ENCODE measurements at regions not wholly inside any gene's neighbourhood (a gene's known extent, or its start where the extent isn't known, plus 50 kb on each side); places are given as distances from the start of the nearest gene placed in this dataset.
"Not testable (repeated sequence)": the region's sequence is repeated elsewhere in the genome, so short reads cannot be mapped to it uniquely, and the experiment has no call there.

GRCh38 chr1:101371259-101371658 is 134.4 kb downstream of the S1PR1 start:
- Histone ChIP-seq H3K9me3 (ENCODE audit: low read length) (no peaks in the 10 kb centered on the region), H3K27me3 (ENCODE audit: insufficient read depth, low read length) (no peaks in the 10 kb centered on the region), H3K4me1 (ENCODE audit: insufficient read depth, low read length, severe bottlenecking) (peaks cover 9% of the 10 kb centered on the region), H3F3A (ENCODE audit: insufficient read depth, low read length) (no peaks in the 10 kb centered on the region), H3K79me2 (ENCODE audit: insufficient read depth, low read length) (no peaks in the 10 kb centered on the region), H3K9ac (ENCODE audit: low read length) (no peak overlapping the region), H3K36me3 (ENCODE audit: insufficient read depth, low read length) (no peaks in the 10 kb centered on the region), H3K4me2 (ENCODE audit: low read length) (no peak overlapping the region), H3K4me3 (ENCODE audit: low read depth, low read length, poor library complexity, severe bottlenecking) (no peak overlapping the region), H4K20me1 (ENCODE audit: insufficient read depth, low read length) (no peaks in the 10 kb centered on the region), H3K27ac (ENCODE audit: low read depth, low read length, poor library complexity, severe bottlenecking) (no peak overlapping the region), H3K9me2 (ENCODE audit: low read depth, low read length) (no peaks in the 10 kb centered on the region), H2AFZ (ENCODE audit: low read length) (no peak overlapping the region)
- TF ChIP-seq EZH2 (IDR thresholded peaks at IDR 0.05; ENCODE audit: borderline replicate concordance, low read length), result no peak
- TF ChIP-seq CTCF (IDR thresholded peaks at IDR 0.05; ENCODE audit: low read length), result no peak

- Histone ChIP-seq H3F3A (ENCODE audit: insufficient read depth, low read length) (no peaks in the 10 kb centered on the region), H3K27ac (ENCODE audit: low read depth, low read length, poor library complexity, severe bottlenecking) (no peak overlapping the region), H3K79me2 (ENCODE audit: insufficient read depth, low read length) (no peaks in the 10 kb centered on the region), H3K4me3 (ENCODE audit: low read depth, low read length, poor library complexity, severe bottlenecking) (no peak overlapping the region), H3K27me3 (ENCODE audit: insufficient read depth, low read length) (no peaks in the 10 kb centered on the region), H3K36me3 (ENCODE audit: insufficient read depth, low read length) (no peaks in the 10 kb centered on the region), H3K9me3 (ENCODE audit: low read length) (no peaks in the 10 kb centered on the region), H3K4me1 (ENCODE audit: insufficient read depth, low read length, severe bottlenecking) (no peaks in the 10 kb centered on the region), H3K9me2 (ENCODE audit: low read depth, low read length) (no peaks in the 10 kb centered on the region), H3K9ac (ENCODE audit: low read length) (no peak overlapping the region), H3K4me2 (ENCODE audit: low read length) (no peak overlapping the region), H4K20me1 (ENCODE audit: insufficient read depth, low read length) (no peaks in the 10 kb centered on the region), H2AFZ (ENCODE audit: low read length) (no peak overlapping the region)
- no peak for TF ChIP-seq CTCF (IDR thresholded peaks at IDR 0.05; ENCODE audit: low read length)
- no peak for TF ChIP-seq EZH2 (IDR thresholded peaks at IDR 0.05; ENCODE audit: borderline replicate concordance, low read length)
Measured at GRCh38 chr1:101373570-101373969, 136.8 kb downstream of the S1PR1 start.

GRCh38 chr1:101375448-101375847 is 138.6 kb downstream of the S1PR1 start:
- not testable (repeated sequence) for H3K9me3 ChIP-seq (ENCODE audit: low read length); H4K20me1 ChIP-seq (ENCODE audit: insufficient read depth, low read length); H3K4me2 ChIP-seq (ENCODE audit: low read length); H3F3A ChIP-seq (ENCODE audit: insufficient read depth, low read length); H3K4me1 ChIP-seq (ENCODE audit: insufficient read depth, low read length, severe bottlenecking); H3K4me3 ChIP-seq (ENCODE audit: low read depth, low read length, poor library complexity, severe bottlenecking); H3K9me2 ChIP-seq (ENCODE audit: low read depth, low read length); H3K36me3 ChIP-seq (ENCODE audit: insufficient read depth, low read length); H3K27me3 ChIP-seq (ENCODE audit: insufficient read depth, low read length); H2AFZ ChIP-seq (ENCODE audit: low read length); H3K27ac ChIP-seq (ENCODE audit: low read depth, low read length, poor library complexity, severe bottlenecking); H3K9ac ChIP-seq (ENCODE audit: low read length); H3K79me2 ChIP-seq (ENCODE audit: insufficient read depth, low read length)
